Brain microvascular endothelial cell (primary cell): ENCODE measurements at regions not wholly inside any gene's neighbourhood (a gene's known extent, or its start where the extent isn't known, plus 50 kb on each side); places are given as distances from the start of the nearest gene placed in this dataset.

Source experiments
- DNase-seq: peaks from one replicate; pipeline ENCODE4 v3.0.0-alpha.2; 2020
- H3K27ac ChIP-seq: fragments of 250-450 bp; sonication (Bioruptor Pico); 2 replicates; pipeline ENCODE4 v1.5.1; 2020; ENCODE audit warnings: mild to moderate bottlenecking, moderate library complexity
- H3K27me3 ChIP-seq: fragments of 250-450 bp; sonication (Bioruptor Pico); replicated peaks from 2 replicates; pipeline ENCODE4 v1.5.1; 2020; ENCODE audit warnings: mild to moderate bottlenecking
- H3K36me3 ChIP-seq: fragments of 250-450 bp; sonication (Bioruptor Pico); replicated peaks from 2 replicates; pipeline ENCODE4 v1.5.1; 2020; ENCODE audit warnings: mild to moderate bottlenecking
- H3K4me3 ChIP-seq: 2 replicates; pipeline ENCODE4 v1.5.1; 2011; ENCODE audit warnings: low read depth, mild to moderate bottlenecking, control low read depth, low read length, moderate library complexity
- in situ Hi-C: cut with HindIII; loops from 2 replicates; pipeline ENCODE4 v1.10.0; 2017; ENCODE audit warnings: low sequenced_read_pairs, low pct_ligation_motif_present
- TF ChIP-seq, protein P1 (sequence below): IDR thresholded peaks from 2 replicates; pipeline ENCODE4 v1.5.1; 2011; ENCODE audit warnings: low read depth, mild to moderate bottlenecking, moderate library complexity, low read length, control low read depth, inconsistent platforms; ENCODE audit errors: missing control alignments

DNA sequence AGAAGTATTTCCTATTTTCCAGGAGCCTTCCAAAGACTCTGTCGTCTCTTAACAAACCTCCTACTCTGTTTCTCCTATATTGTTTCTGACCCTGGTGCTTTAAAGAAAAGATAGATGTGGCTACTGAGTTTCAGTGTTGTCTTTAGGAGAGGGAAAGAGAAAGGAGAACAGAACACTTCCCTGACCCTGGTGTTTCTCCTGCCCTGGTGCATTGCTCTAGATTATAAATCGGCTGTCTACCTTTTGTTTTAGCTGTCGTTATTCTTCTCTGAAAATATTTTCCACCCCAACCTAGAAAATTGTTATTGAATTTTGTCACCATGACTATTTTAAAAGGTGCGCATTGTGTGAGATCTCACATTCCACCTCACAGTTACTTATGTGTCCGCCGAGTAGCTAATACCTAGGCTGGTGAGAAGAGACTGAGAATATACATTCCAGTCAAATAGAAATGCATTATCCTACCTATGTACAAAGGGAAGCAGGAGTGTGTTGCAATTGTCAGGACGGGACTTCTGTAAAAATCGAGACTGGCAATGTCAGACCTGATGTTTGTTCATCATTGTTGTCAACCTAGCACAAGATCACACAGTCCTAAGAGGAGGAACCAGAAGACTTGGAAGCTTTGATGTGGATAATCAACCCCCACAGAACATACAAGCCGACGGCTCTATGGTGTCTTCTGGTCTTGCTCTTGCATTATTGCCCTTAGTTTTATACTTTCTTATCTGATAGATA, 108.7 kb upstream of the SLC38A4 start:
- Histone ChIP-seq H3K27me3 (no peaks in the 10 kb centered on the region), H3K4me3 (no peak overlapping the region), H3K27ac (no peak overlapping the region), H3K36me3 (no peaks in the 10 kb centered on the region)
- TF ChIP-seq, protein P1, sequence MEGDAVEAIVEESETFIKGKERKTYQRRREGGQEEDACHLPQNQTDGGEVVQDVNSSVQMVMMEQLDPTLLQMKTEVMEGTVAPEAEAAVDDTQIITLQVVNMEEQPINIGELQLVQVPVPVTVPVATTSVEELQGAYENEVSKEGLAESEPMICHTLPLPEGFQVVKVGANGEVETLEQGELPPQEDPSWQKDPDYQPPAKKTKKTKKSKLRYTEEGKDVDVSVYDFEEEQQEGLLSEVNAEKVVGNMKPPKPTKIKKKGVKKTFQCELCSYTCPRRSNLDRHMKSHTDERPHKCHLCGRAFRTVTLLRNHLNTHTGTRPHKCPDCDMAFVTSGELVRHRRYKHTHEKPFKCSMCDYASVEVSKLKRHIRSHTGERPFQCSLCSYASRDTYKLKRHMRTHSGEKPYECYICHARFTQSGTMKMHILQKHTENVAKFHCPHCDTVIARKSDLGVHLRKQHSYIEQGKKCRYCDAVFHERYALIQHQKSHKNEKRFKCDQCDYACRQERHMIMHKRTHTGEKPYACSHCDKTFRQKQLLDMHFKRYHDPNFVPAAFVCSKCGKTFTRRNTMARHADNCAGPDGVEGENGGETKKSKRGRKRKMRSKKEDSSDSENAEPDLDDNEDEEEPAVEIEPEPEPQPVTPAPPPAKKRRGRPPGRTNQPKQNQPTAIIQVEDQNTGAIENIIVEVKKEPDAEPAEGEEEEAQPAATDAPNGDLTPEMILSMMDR, result no peak
- DNase-seq, result no peak
- in situ Hi-C loops, result no loop called here

DNA sequence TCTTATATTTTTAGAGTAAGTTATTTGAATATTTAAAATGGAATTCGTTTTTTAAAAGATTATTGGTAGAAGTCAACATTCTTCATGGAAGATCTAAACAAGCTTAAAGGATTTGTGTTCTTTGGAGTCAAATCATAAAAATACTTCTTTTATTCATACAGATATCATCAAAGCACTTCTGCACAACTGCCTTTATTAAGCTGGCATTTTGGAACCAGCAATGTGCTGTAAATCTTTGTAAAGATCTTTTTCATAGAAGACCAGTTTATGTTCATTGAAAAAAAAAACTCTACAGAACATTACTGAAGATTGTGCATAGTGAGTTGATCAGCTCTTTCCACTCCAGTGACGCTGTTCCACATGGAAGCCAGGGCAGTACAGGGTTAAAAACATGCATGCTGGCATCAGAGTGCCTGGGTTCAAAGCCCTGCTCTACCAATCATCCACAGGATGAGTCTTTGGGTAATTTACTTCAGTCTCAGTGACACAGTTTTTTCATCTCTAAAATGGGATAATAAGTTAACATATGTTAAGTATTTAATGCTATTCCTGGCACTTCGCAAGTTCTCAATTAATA, 109.6 kb upstream of the SLC38A4 start:
- Histone ChIP-seq H3K27ac (no peak overlapping the region), H3K27me3 (no peaks in the 10 kb centered on the region), H3K36me3 (no peaks in the 10 kb centered on the region), H3K4me3 (no peak overlapping the region)
- TF ChIP-seq, protein P1, result no peak
- no peak for DNase-seq
- in situ Hi-C loops, result no loop called here

DNA sequence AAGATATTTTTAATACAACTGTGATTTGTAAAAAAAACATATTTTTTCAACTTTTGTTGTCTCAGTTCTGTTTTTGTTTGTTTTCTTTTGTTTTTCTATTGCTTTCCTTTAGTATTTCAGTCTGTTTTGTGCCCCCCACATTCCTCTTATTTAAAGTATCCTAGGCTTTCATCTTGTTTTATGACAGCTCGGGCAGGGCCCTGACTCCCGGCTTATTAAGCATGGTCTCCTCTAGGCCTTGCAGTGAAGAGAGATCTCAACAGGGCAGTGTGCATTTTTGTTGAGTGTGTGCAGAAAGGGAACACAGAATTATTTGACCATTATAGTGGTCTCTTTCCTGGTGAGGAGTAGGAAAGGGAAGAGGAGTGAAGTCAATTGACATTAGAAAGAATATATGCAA, 110.2 kb upstream of the SLC38A4 start:
- Histone ChIP-seq H3K4me3 (no peak overlapping the region), H3K27ac (no peak overlapping the region), H3K36me3 (no peaks in the 10 kb centered on the region), H3K27me3 (no peaks in the 10 kb centered on the region)
- in situ Hi-C loops, result no loop called here
- TF ChIP-seq, protein P1, result no peak
- no peak for DNase-seq

DNA sequence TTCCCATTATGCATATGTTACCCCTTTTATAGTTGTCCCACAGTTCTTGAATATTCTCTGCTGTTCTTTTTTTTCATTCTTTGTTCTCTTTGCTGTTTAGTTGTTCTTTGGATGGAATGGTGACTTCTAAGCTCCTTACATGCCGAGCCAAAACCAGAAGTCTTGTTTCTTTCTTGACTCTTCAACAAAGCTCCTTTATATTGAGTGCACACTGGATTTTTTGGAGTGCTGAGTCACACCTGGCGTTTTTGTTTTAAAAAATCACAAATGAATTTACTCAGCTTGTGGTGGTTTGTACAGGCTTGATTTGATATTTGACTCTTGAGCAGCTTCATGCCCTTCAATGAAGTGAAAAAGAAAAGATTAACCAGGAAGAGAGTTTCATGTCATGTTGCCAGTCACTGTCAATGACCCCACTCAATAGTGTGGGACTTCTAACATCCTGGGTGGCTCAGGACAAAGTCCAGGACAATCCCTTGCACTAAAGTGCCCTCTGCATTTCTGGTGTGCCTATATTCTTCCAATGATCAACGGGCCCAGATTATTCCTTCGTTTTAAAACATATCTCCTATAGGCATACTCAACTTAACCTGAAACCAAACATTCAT, 112.4 kb upstream of the SLC38A4 start:
- Histone ChIP-seq H3K27me3 (no peaks in the 10 kb centered on the region), H3K27ac (no peak overlapping the region), H3K4me3 (no peak overlapping the region), H3K36me3 (no peaks in the 10 kb centered on the region)
- TF ChIP-seq, protein P1, result no peak
- no peak for DNase-seq
- in situ Hi-C loops, result no loop called here

DNA sequence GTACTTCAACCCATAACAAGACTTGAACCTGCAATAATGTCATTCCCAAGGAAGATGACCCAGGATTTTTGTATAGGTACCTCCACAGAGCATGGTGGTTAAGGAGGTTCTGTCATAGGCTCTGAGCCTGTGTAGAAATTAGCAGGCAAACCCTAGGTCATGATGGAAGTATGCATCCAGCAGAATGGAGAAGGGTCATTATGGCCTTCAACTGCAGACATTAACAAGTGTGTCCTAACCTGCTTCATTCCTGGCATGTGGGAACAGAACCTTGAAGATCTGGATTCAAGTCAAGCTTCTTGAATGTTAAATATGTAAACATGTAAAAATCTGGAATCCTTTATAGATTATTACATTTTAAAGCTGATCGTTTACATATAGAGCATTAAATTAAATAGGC, 116.2 kb upstream of the SLC38A4 start:
- in situ Hi-C loops, result no loop called here
- Histone ChIP-seq H3K4me3 (no peak overlapping the region), H3K27me3 (no peaks in the 10 kb centered on the region), H3K27ac (no peak overlapping the region), H3K36me3 (no peaks in the 10 kb centered on the region)
- no peak for DNase-seq
- TF ChIP-seq, protein P1, result no peak
